ENCODE measurements at regions not wholly inside any gene's neighbourhood (a gene's known extent, or its start where the extent isn't known, plus 50 kb on each side); places are given as distances from the start of the nearest gene placed in this dataset.
"Not testable (repeated sequence)": the region's sequence is repeated elsewhere in the genome, so short reads cannot be mapped to it uniquely, and the experiment has no call there.

DNA sequence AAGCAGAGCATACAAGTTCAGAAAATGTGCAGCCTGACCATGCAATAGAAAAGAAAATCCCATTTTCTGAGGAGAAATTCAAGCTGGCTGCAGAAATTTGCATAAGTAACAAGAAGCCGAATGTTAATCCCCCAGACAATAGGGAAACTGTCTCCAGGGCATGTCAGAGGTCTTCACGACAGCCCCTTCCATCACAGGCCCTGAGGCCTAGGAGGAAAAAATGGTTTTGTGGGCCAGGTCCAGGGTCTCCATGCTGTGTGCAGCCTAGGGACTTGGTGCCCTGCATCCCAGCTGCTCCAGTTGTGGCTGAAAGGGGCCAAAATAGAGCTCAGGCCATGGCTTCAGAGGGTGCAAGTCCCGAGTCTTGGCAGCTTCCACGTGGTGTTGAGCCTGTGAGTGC lies 225.8 kb upstream of the MSX2 start:
- not testable (repeated sequence) for DNase-seq

GRCh38 chr5:174500636-174501035 lies 223.7 kb upstream of the MSX2 start:
- no peak for DNase-seq

GRCh38 chr5:174501461-174502069 lies 222.8 kb upstream of the MSX2 start:
- no peak for DNase-seq

GRCh38 chr5:174503086-174503460 lies 221.3 kb upstream of the MSX2 start:
- no peak for DNase-seq

DNA sequence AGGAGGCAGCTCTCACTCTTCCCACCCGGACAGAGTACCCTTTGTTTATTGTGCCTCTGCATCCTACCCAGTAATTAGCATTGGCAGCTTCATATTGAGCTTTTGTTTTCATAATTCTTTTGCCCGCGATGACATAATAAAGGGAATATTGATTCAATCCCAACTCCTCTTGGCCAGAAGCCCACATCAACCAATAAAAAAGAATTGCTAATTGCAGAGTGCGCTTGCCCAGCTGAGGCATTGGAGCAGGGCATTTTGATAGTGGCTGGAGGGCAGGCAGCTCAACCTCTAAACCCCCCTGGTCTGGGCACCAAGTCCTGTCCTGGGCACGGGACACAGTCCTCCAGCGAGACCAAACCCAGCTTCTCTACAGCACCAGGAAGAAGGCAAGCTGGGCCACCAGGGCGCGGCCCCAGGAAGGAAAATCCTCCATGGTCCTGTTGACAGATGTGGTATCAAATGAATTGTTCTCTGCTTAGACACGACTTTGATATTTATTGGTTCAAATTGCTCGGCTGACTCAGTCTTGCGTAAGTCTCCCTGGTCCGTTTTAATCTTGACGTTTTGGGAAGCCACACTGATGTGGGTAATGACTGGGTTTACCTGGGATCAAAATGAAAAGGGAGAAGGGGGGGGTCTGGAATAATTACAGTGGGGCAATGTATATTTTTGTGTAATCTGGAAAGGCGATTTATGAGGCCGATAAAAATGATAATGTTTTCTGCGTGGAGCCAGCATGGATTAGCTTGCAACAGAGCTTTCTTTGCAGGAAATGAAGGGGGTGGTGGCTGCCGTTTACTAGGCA lies 220.7 kb upstream of the MSX2 start:
- DNase-seq, result no peak

GRCh38 chr5:174504266-174504726 lies 220.1 kb upstream of the MSX2 start:
- DNase-seq, result no peak

- no peak for DNase-seq
Measured at GRCh38 chr5:174505621-174506020, 218.8 kb upstream of the MSX2 start.

- DNase-seq, result not testable (repeated sequence)
Measured at GRCh38 chr5:174510782-174511453, 213.5 kb upstream of the MSX2 start.

DNA sequence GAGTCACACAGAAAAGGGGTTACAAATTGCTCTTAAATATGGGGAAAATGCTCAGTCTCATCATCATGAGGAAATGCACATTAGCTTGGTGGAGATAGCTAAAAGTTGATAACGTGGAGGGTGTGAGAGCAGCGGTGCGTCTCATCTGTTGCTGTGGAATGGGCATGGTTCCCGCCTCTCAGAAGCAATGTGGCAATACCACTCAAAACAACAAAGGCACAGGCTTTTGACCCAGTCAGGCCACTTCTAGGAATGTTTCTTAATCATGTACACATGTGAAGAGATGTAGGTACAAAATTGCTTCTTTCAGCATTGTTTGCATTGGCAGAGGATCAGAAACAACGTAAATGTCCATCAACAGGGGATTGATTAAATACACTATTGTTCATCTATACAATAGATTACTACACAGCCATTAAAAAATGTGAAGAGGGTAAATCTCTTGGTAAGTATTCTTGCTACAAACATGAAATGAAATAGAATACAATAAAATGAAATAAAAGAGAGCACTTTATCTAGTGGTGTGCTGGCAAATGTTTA lies 212.6 kb upstream of the MSX2 start:
- DNase-seq, result no peak

GRCh38 chr5:174514325-174514724 lies 210.1 kb upstream of the MSX2 start:
- DNase-seq, result no peak

DNA sequence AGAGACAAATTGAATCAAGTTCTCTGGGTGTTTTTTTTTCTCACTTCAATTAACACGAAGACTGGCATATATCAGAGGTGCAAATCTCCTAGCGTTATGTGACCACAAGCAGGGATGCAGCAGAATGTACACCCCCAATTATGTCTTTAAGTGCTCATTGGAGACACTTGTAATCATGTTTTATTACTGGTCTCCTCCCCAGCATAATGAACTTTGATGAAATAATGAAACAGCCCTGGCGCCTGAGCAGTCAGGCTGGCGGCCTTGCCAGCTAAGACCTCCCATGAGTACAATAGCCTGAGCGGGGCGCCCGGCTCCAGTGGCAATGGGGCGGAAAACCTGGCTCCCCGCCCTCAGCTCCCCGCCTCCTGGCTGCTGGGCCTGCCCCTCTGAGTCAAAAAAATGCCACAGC lies 209.4 kb upstream of the MSX2 start:
- DNase-seq, result no peak

DNA sequence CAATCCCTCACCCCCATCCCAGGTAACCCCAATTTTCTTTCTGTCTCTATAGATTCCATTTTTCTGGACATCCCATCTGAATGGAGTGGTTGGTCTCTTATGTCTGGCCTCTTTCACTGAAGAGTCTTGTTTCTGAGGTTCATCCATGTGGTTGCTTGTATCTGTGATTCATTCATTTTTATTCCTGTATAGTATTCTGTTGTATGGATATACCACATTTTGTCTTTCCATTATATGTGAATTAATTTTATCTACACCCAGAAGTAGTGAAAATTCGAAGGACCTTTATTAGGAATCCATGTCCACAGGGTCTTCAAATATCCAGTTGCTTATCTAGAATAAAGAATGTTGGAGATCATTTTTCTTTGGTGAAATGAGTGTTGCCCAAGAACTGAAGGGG lies 207.6 kb upstream of the MSX2 start:
- DNase-seq, result no peak

DNA sequence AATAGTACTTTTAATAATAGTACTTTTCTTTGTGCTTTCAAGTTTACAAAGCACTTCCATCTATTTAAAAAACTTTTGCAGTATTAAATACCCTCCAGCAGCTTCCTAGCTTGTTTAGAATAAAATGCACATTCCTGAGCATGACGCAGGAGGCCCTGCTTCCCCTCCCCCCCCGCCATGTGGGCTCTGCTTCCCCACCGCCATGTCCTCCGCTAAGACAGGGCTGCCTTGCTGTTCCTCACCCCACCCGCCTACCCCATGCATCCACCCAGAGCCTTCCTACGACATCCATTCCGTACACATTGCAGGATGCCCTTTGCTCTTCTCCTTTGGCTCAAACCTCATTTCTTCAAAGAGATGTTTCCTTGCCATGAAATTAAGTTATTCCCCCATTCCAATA lies 205.9 kb upstream of the MSX2 start:
- no peak for DNase-seq

DNA sequence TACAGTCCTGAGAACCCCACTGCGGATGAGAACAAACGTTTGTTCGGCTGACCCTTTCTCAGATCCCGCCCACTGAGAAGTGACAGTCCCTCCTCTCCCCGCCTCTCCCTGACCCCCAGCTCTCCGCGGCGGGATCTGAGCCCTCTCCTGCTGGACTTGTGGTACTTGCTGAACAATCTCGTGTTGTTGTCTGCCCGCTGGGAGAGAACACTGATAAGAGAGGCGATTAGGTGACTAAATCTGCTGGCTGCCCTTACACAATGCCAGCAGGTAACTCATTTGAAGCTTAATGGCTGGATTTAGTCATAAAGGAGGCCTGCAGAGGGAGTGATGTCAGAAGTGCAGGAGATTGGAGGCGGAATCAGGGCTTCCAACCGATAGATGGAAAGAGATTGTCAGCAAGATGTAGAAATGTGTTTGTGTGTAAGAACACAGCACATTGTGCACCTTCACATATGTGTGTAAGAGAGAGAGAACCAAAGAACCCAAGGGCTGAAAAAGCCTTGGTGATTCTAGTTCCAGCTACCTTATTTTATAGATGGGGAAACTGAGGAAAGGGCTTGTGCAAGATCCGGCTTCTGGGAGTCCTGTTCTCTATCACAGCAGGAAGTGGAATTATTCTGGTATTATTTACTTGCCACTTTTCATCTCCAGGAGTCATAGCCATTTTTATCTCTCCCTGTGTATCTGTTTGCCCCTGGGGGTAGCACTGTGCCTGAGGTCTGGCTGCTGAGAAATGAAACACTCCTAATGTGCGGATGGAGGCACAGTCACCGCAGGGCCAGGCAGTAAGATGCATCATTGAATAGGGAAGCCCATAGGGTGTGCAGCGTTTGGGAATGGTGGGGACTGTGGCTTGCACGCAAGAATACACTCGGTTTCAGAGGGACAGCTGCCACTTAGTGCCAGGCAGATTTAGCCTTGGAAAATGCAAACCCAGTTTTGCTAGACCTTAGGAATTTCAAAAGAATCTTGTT lies 203.7 kb upstream of the MSX2 start:
- DNase-seq, result no peak

GRCh38 chr5:174521449-174521848 lies 202.9 kb upstream of the MSX2 start:
- no peak for DNase-seq

GRCh38 chr5:174522480-174523260 lies 201.7 kb upstream of the MSX2 start:
- DNase-seq, result no peak

DNA sequence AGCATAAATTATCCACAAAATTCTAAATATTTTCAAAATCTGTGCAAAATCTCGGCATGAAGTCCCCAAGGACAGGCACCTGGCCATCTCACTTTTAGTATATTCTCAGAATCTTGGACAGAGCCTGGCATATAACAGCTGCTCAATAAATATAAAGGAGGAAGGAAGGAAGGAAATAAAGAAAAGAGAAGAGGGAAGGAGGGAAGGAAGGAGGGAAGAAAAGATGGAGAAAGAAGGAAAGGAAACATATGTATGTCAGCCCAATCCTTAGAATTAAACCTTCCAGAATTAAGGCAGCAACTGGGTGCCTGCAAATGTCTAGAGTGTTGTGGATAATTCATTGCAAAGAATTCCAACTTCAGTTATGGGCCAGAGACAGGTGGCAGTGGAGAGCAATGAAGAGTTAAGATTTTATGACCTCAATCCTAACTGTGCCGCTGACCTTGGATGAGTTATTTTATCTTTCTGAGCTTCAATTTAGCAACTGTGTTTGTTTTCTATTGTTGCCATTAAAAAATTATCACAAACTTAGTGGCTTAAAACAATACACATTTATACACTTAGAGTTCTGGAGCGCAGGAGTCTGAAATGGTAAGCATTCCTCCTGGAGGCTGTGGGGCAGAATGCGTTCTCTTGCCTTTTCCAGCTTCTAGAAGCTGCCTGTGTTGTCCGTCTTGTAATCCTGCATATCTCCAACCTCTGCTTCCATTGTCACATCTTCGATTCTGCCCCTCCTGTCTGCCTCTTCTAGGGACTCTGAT lies 200.9 kb upstream of the MSX2 start:
- no peak for DNase-seq

GRCh38 chr5:174524351-174524750 lies 200.0 kb upstream of the MSX2 start:
- no peak for DNase-seq

DNA sequence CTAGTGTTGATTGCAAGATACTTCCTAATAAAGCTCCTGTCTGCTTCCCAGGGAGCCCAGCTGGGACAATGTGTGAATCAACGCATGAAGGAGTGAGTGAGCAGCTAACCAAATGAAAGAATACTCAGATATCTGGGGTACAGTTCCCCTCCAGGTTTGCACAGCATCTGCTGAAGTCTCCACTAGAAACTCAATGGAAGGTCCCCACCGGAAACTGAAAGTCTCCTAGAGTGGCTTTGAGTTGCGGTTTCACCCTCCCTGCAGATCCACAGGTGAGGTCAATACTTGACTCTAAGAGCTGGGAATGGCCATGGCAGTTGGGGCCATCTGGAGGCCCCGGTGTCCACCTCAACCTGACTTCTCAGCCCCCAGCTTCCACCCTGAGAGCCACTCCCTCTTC lies 198.2 kb upstream of the MSX2 start:
- DNase-seq, result no peak

DNA sequence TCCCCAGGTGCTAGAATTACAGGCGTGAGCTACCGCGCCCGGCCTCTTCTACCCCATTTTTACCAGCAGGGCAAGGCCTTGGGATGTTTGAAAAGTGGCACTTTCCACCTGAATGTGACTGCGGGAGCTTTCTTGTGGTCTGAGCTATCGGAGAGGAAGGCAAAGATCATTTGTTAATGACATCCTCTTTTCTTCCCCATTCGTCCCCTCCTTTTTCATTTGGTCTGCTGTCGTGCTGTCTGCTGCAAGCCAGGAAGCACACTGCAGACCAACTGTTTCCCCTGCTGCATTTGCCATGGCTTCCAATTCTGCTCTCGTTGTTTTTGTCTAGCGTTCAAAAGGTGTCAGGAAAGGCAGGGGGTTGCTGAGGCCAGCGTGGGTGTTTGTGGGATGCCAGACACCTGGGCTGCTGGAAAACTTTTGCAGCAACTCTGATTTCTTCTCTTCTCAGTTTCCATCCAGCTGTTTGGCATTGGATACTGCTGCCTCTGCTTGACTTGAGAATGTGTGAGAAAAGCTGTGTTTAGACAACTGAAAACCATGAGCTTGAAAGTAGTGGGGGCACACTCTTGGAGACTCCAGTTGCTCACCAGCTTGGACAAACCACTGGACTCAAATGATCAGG lies 196.4 kb upstream of the MSX2 start:
- DNase-seq, result no peak

Data from activated effector memory CD4-positive, alpha-beta T cell treated with Interleukin-2 at 50 U/mL for 16 hours (primary cell).